Left lung (tissue), 4 donors: ENCODE measurements at regions not wholly inside any gene's neighbourhood (a gene's known extent, or its start where the extent isn't known, plus 50 kb on each side); places are given as distances from the start of the nearest gene placed in this dataset.

ENCODE experiments used
- ATAC-seq: fragments of 200-7000 bp; cut with Tn5 transposase; one replicate; pipeline ENCODE4 v1.9.1; 2020; ENCODE audit warnings: moderate library complexity
- DNase-seq, 4 donors: peaks; one replicate each; pipeline ENCODE4 v3.0.0-alpha.2; 2013 to 2020
- H3K27ac ChIP-seq, 2 donors: fragments of 200-600 bp; sonication (generic) in 1 of 2; one replicate each; pipeline versions ENCODE4 v1.5.0 to v1.8.0; 2020 to 2021
- H3K27me3 ChIP-seq, 2 donors: fragments of 200-600 bp; sonication (generic) in 1 of 2; one replicate each; pipeline versions ENCODE4 v1.5.0 to v1.8.0; 2020 to 2021
- H3K36me3 ChIP-seq, 2 donors: fragments of 200-600 bp; sonication (generic) in 1 of 2; one replicate each; pipeline versions ENCODE4 v1.5.0 to v1.8.0; 2020 to 2021
- H3K4me1 ChIP-seq, 2 donors: fragments of 200-600 bp; one replicate each; pipeline ENCODE4 v1.8.0; 2021
- H3K4me3 ChIP-seq, 2 donors: fragments of 200-600 bp; sonication (generic) in 1 of 2; one replicate each; pipeline versions ENCODE4 v1.5.0 to v1.8.0; 2020 to 2021; ENCODE audit warnings: mild to moderate bottlenecking in 1 of 2
- H3K9me3 ChIP-seq, 2 donors: fragments of 200-600 bp; sonication (generic) in 1 of 2; one replicate each; pipeline versions ENCODE4 v1.5.0 to v1.8.0; 2020 to 2021
- intact Hi-C, 2 donors: fragments of 100-400 bp; cut with DNase I; formaldehyde crosslinking; loops; one replicate each; pipeline versions ENCODE4 v1.11.2 to v1.14.2; 2022
- TF ChIP-seq, protein P1 (sequence below), 2 donors: fragments of 200-600 bp; sonication (generic) in 1 of 2; IDR thresholded peaks; one replicate each; pipeline versions ENCODE4 v1.5.0 to v1.8.0; 2021; ENCODE audit warnings: antibody characterized with exemption in 2 of 2
- donor health status: DM: no; HTN: yes; CAD: no.
- donor health status: DM: no; HTN: no; CAD: no.

DNA sequence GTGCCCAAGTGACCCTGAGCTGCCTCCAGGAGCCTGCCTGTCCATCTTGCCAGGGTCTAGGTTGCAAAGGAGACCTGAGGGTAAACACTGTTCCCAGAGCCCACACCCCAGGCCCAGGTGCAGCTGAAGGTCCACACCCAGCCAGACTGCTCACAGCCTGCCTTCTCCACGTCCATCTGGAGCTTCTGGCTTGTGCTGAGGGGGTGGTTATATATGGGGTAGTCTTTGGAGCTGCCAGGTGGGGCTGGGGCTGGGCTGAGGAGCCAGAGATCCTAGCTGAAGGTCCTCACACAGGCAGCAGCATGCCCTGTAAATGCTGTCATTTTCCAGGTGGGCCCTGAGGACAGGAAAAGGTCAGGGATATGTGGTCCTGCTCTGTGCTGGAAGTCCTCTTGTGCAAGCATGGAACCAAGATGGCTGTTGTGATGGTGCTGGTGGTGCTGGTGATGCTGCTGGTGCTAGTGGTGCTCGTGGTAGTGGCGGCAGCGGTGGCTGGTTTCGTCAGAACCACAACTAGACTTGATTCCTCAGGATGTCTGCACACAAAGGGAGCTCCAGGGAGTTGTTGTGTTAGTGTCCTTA, 182.7 kb downstream of the MATN1 start:
- Histone ChIP-seq H3K27me3 (peaks cover 0 to 5% of the 10 kb centered on the region in 2 donors), H3K36me3 (no peaks in the 10 kb centered on the region), H3K9me3 (no peaks in the 10 kb centered on the region), H3K27ac (no peak overlapping the region), H3K4me3 (no peak overlapping the region), H3K4me1 (no peaks in the 10 kb centered on the region)
- TF ChIP-seq, protein P1, sequence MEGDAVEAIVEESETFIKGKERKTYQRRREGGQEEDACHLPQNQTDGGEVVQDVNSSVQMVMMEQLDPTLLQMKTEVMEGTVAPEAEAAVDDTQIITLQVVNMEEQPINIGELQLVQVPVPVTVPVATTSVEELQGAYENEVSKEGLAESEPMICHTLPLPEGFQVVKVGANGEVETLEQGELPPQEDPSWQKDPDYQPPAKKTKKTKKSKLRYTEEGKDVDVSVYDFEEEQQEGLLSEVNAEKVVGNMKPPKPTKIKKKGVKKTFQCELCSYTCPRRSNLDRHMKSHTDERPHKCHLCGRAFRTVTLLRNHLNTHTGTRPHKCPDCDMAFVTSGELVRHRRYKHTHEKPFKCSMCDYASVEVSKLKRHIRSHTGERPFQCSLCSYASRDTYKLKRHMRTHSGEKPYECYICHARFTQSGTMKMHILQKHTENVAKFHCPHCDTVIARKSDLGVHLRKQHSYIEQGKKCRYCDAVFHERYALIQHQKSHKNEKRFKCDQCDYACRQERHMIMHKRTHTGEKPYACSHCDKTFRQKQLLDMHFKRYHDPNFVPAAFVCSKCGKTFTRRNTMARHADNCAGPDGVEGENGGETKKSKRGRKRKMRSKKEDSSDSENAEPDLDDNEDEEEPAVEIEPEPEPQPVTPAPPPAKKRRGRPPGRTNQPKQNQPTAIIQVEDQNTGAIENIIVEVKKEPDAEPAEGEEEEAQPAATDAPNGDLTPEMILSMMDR (IDR thresholded peaks at IDR 0.05): no peak
- DNase-seq: no peak
- intact Hi-C loops: no loop called here
- no peak for ATAC-seq

DNA sequence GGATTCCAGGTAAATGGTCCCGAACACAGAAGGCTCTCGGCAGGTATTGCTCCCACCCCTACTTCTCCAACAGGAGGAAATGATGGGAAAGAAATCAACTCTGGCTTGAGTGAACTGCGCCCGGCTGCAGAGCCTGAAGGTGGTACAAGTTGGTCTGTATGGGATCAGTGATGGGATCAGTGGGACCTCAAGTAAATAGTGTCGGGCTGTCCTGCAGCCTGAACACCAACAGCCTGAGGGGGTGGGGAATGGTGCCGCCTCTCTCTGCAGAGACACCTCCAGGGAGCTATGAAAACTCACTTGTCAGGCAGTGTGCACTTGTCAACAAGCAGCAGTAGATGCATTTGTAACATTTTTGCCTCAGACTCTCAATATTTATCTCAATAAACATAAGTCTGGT, 183.5 kb downstream of the MATN1 start:
- Histone ChIP-seq H3K27me3 (peaks cover 0 to 5% of the 10 kb centered on the region in 2 donors), H3K4me1 (no peaks in the 10 kb centered on the region), H3K27ac (no peak overlapping the region), H3K4me3 (no peak overlapping the region), H3K9me3 (no peaks in the 10 kb centered on the region), H3K36me3 (no peaks in the 10 kb centered on the region)
- ATAC-seq (no peak), DNase-seq (no peak)
- intact Hi-C loops: no loop called here
- TF ChIP-seq, protein P1 (IDR thresholded peaks at IDR 0.05): no peak

DNA sequence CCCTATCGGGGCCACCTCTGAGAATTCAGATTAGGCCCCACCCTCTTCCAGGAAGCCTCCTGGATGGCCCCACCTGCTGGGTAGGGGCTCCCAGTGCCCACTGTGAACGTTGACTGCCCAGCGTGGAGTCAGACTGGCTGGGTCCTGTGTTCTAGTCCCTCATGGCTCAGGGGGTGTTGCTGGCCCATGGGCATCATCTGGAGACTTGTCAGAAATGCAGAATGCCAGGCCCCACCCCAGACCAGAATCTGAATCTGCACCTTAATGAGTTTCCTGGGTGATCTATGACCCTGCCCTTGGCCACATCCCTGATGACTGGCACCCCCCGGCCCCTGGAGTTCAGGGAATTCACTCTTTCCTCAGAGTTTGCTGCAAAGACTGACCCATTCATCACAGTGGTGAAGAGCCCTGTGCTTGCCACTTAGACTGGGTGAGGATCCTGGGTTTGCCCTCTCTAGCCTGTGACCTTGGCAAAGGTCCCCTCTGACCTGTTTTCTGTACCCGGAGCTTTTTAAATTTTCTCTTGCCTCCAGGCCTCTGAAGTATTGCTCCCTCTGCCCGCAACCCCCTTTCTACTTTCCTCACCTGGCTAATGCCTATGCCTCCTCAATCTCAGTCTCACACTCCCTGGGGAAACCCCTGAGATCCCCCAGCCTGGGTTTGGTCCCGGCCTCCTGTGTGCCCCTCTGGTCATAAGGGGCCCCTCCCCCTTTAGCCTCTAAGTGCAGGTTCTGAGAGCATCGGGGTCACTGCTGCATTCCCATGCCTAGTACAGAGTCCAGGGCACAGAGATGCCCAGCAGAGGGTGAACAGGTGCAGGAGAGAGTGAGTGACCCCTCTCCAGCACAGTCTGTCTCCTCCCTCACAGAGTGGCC, 184.2 kb downstream of the MATN1 start:
- Histone ChIP-seq H3K4me1 (no peaks in the 10 kb centered on the region), H3K36me3 (no peaks in the 10 kb centered on the region), H3K9me3 (no peaks in the 10 kb centered on the region), H3K27me3 (peaks cover 0 to under 1% of the 10 kb centered on the region in 2 donors), H3K27ac (no peak overlapping the region), H3K4me3 (no peak overlapping the region)
- intact Hi-C loops: no loop called here
- no peak for ATAC-seq
- TF ChIP-seq, protein P1 (IDR thresholded peaks at IDR 0.05): no peak
- no peak for DNase-seq

DNA sequence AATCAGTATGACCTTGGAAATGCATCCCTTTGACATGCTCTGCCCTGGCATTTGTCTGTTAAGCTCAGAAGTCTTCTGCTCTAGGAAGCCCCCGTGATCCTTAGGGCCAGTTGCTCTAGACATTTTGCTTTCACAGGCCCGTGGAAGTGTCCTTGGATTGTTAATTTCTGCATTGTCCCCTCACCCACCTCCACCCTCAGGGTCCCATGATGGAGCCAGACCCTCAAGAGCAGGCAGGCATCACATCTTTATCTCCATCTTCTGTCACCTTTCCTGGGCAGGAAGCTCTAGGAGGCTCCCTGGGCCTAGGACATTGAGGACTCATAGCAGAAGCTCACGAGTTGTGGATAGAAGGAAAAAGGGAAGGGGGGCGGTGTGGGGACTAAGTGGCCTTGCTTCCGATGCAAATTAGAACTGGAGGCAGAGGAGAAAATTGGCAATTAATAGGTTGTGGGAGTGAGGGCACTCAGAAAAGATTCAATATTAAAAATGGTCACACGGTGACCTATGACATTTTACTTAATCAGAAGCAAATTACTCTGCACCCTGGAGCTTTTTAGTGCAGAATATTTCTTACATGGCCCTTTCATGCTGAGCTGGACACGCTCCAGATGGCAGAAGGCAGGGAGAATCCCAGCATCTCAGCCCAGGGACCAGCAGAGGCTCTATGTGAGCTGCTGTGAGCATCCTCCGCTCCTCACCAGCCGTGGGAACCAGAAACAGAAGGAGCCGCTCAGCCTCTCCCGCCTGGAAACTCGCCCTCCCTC, 185.0 kb downstream of the MATN1 start:
- Histone ChIP-seq H3K27ac (no peak overlapping the region), H3K4me3 (no peak overlapping the region)

More for the DNA sequence above, 185.0 kb downstream of the MATN1 start:
- peaks cover 0 to 3% of the 10 kb centered on the region in 2 donors for H3K27me3 ChIP-seq
- intact Hi-C loops: no loop called here
- H3K4me1 ChIP-seq: no peaks in the 10 kb centered on the region
- DNase-seq (no peak), ATAC-seq (no peak)
- TF ChIP-seq, protein P1 (IDR thresholded peaks at IDR 0.05): no peak
- H3K36me3 ChIP-seq: no peaks in the 10 kb centered on the region
- H3K9me3 ChIP-seq: no peaks in the 10 kb centered on the region
